Activated naive CD8-positive, alpha-beta T cell treated with anti-CD3 and anti-CD28 coated beads for 36 hours (primary cell): ENCODE measurements at regions not wholly inside any gene's neighbourhood (a gene's known extent, or its start where the extent isn't known, plus 50 kb on each side); places are given as distances from the start of the nearest gene placed in this dataset.

Source experiments
- DNase-seq: peaks from one replicate; pipeline ENCODE4 v3.0.0; 2021
- H3K27ac Mint-ChIP-seq: one replicate; pipeline ENCODE4 v1.8.0; 2022; ENCODE audit warnings: mild to moderate bottlenecking, moderate library complexity, mixed read lengths
- H3K27me3 Mint-ChIP-seq: one replicate; pipeline ENCODE4 v1.8.0; 2022; ENCODE audit warnings: mild to moderate bottlenecking, mixed read lengths
- H3K36me3 Mint-ChIP-seq: one replicate; pipeline ENCODE4 v1.8.0; 2021; ENCODE audit warnings: mild to moderate bottlenecking, mixed read lengths
- H3K4me1 Mint-ChIP-seq: one replicate; pipeline ENCODE4 v1.8.0; 2021; ENCODE audit warnings: mixed read lengths
- H3K4me3 Mint-ChIP-seq: one replicate; pipeline ENCODE4 v1.8.0; 2022; ENCODE audit warnings: mild to moderate bottlenecking, moderate library complexity, mixed read lengths
- H3K9me3 Mint-ChIP-seq: one replicate; pipeline ENCODE4 v1.8.0; 2022; ENCODE audit warnings: mixed read lengths

- Mint-ChIP-seq H3K27ac (no peak overlapping the region), H3K4me1 (no peaks in the 10 kb centered on the region), H3K27me3 (no peaks in the 10 kb centered on the region), H3K36me3 (no peaks in the 10 kb centered on the region), H3K9me3 (peaks cover 1% of the 10 kb centered on the region), H3K4me3 (no peak overlapping the region)
- no peak for DNase-seq
These were observed 51.0 kb downstream of the FAT4 start for GRCh38 chr4:125365731-125366130.

GRCh38 chr4:125368146-125368545 is 53.4 kb downstream of the FAT4 start:
- DNase-seq = no peak
- H3K4me3 Mint-ChIP-seq = no peak overlapping the region
- H3K27ac Mint-ChIP-seq = no peak overlapping the region
- H3K9me3 Mint-ChIP-seq = peaks cover 1% of the 10 kb centered on the region
- H3K4me1 Mint-ChIP-seq = no peaks in the 10 kb centered on the region
- no peaks in the 10 kb centered on the region for H3K36me3 Mint-ChIP-seq
- H3K27me3 Mint-ChIP-seq = no peaks in the 10 kb centered on the region

- H3K4me1 Mint-ChIP-seq = no peaks in the 10 kb centered on the region
- H3K27me3 Mint-ChIP-seq = no peaks in the 10 kb centered on the region
- H3K9me3 Mint-ChIP-seq = peaks cover 1% of the 10 kb centered on the region
- H3K27ac Mint-ChIP-seq = no peak overlapping the region
- no peak overlapping the region for H3K4me3 Mint-ChIP-seq
- DNase-seq = no peak
- no peaks in the 10 kb centered on the region for H3K36me3 Mint-ChIP-seq
These were observed 53.9 kb downstream of the FAT4 start for GRCh38 chr4:125368671-125369081.

- peaks cover 1% of the 10 kb centered on the region for H3K9me3 Mint-ChIP-seq
- no peaks in the 10 kb centered on the region for H3K36me3 Mint-ChIP-seq
- no peak overlapping the region for H3K4me3 Mint-ChIP-seq
- H3K4me1 Mint-ChIP-seq = no peaks in the 10 kb centered on the region
- H3K27me3 Mint-ChIP-seq = no peaks in the 10 kb centered on the region
- no peak for DNase-seq
- H3K27ac Mint-ChIP-seq = no peak overlapping the region
These were observed 54.3 kb downstream of the FAT4 start for GRCh38 chr4:125369098-125369497.

GRCh38 chr4:125370478-125370877 is 55.7 kb downstream of the FAT4 start:
- Mint-ChIP-seq H3K4me3 (no peak overlapping the region), H3K36me3 (no peaks in the 10 kb centered on the region), H3K9me3 (no peaks in the 10 kb centered on the region), H3K27me3 (no peaks in the 10 kb centered on the region), H3K27ac (no peak overlapping the region), H3K4me1 (no peaks in the 10 kb centered on the region)
- no peak for DNase-seq

GRCh38 chr4:125382995-125383394 is 68.2 kb downstream of the FAT4 start:
- no peaks in the 10 kb centered on the region for H3K36me3 Mint-ChIP-seq
- no peak overlapping the region for H3K27ac Mint-ChIP-seq
- no peaks in the 10 kb centered on the region for H3K4me1 Mint-ChIP-seq
- H3K4me3 Mint-ChIP-seq = no peak overlapping the region
- DNase-seq = no peak
- H3K9me3 Mint-ChIP-seq = no peaks in the 10 kb centered on the region
- no peaks in the 10 kb centered on the region for H3K27me3 Mint-ChIP-seq

- no peak overlapping the region for H3K27ac Mint-ChIP-seq
- no peak for DNase-seq
- no peaks in the 10 kb centered on the region for H3K36me3 Mint-ChIP-seq
- H3K4me3 Mint-ChIP-seq = no peak overlapping the region
- H3K4me1 Mint-ChIP-seq = no peaks in the 10 kb centered on the region
- peaks cover 3% of the 10 kb centered on the region for H3K9me3 Mint-ChIP-seq
- H3K27me3 Mint-ChIP-seq = no peaks in the 10 kb centered on the region
These were observed 73.0 kb downstream of the FAT4 start for GRCh38 chr4:125387770-125388169.

GRCh38 chr4:125388613-125389012 is 73.9 kb downstream of the FAT4 start:
- Mint-ChIP-seq H3K9me3 (peaks cover 3% of the 10 kb centered on the region), H3K27me3 (no peaks in the 10 kb centered on the region), H3K4me1 (no peaks in the 10 kb centered on the region), H3K4me3 (no peak overlapping the region), H3K27ac (no peak overlapping the region), H3K36me3 (no peaks in the 10 kb centered on the region)
- DNase-seq = no peak

- Mint-ChIP-seq H3K36me3 (no peaks in the 10 kb centered on the region), H3K27ac (no peak overlapping the region), H3K4me3 (no peak overlapping the region), H3K27me3 (no peaks in the 10 kb centered on the region), H3K9me3 (peaks cover 3% of the 10 kb centered on the region), H3K4me1 (no peaks in the 10 kb centered on the region)
- DNase-seq = no peak
These were observed 75.0 kb downstream of the FAT4 start for GRCh38 chr4:125389713-125390112.

GRCh38 chr4:125390126-125390525 is 75.4 kb downstream of the FAT4 start:
- no peak overlapping the region for H3K4me3 Mint-ChIP-seq
- no peak overlapping the region for H3K27ac Mint-ChIP-seq
- H3K9me3 Mint-ChIP-seq = peaks cover 3% of the 10 kb centered on the region
- no peak for DNase-seq
- H3K36me3 Mint-ChIP-seq = no peaks in the 10 kb centered on the region
- H3K4me1 Mint-ChIP-seq = no peaks in the 10 kb centered on the region
- H3K27me3 Mint-ChIP-seq = no peaks in the 10 kb centered on the region

- Mint-ChIP-seq H3K27ac (no peak overlapping the region), H3K9me3 (peaks cover 3% of the 10 kb centered on the region), H3K4me3 (no peak overlapping the region), H3K27me3 (no peaks in the 10 kb centered on the region), H3K4me1 (no peaks in the 10 kb centered on the region), H3K36me3 (no peaks in the 10 kb centered on the region)
- DNase-seq = no peak
These were observed 76.0 kb downstream of the FAT4 start for GRCh38 chr4:125390727-125391126.

GRCh38 chr4:125392694-125393093 is 77.9 kb downstream of the FAT4 start:
- Mint-ChIP-seq H3K9me3 (peaks cover 3% of the 10 kb centered on the region), H3K4me1 (no peaks in the 10 kb centered on the region), H3K4me3 (no peak overlapping the region), H3K27ac (no peak overlapping the region), H3K27me3 (no peaks in the 10 kb centered on the region), H3K36me3 (no peaks in the 10 kb centered on the region)
- no peak for DNase-seq

GRCh38 chr4:125393825-125394224 is 79.1 kb downstream of the FAT4 start:
- Mint-ChIP-seq H3K27ac (no peak overlapping the region), H3K27me3 (no peaks in the 10 kb centered on the region), H3K36me3 (no peaks in the 10 kb centered on the region), H3K4me1 (no peaks in the 10 kb centered on the region), H3K4me3 (no peak overlapping the region), H3K9me3 (peaks cover 3% of the 10 kb centered on the region)
- no peak for DNase-seq

GRCh38 chr4:125397226-125397625 is 82.5 kb downstream of the FAT4 start:
- no peak overlapping the region for H3K27ac Mint-ChIP-seq
- H3K4me3 Mint-ChIP-seq = no peak overlapping the region
- no peaks in the 10 kb centered on the region for H3K36me3 Mint-ChIP-seq
- no peaks in the 10 kb centered on the region for H3K9me3 Mint-ChIP-seq
- no peaks in the 10 kb centered on the region for H3K27me3 Mint-ChIP-seq
- H3K4me1 Mint-ChIP-seq = no peaks in the 10 kb centered on the region
- no peak for DNase-seq

GRCh38 chr4:125398263-125399002 is 83.7 kb downstream of the FAT4 start:
- H3K4me3 Mint-ChIP-seq = no peak overlapping the region
- H3K36me3 Mint-ChIP-seq = no peaks in the 10 kb centered on the region
- DNase-seq = no peak
- no peak overlapping the region for H3K27ac Mint-ChIP-seq
- no peaks in the 10 kb centered on the region for H3K9me3 Mint-ChIP-seq
- no peaks in the 10 kb centered on the region for H3K4me1 Mint-ChIP-seq
- H3K27me3 Mint-ChIP-seq = no peaks in the 10 kb centered on the region

- DNase-seq = no peak
- no peak overlapping the region for H3K27ac Mint-ChIP-seq
- H3K9me3 Mint-ChIP-seq = no peaks in the 10 kb centered on the region
- H3K4me3 Mint-ChIP-seq = no peak overlapping the region
- H3K36me3 Mint-ChIP-seq = no peaks in the 10 kb centered on the region
- no peaks in the 10 kb centered on the region for H3K27me3 Mint-ChIP-seq
- H3K4me1 Mint-ChIP-seq = no peaks in the 10 kb centered on the region
These were observed 86.0 kb downstream of the FAT4 start for GRCh38 chr4:125400756-125401155.
